K562 (cell line): ENCODE measurements at regions not wholly inside any gene's neighbourhood (a gene's known extent, or its start where the extent isn't known, plus 50 kb on each side); places are given as distances from the start of the nearest gene placed in this dataset.
A peak's percentile ranks its signal among the peaks of the same experiment; 100 is the strongest.

Experiments
- ARID1B ChIP-seq: fragments of 450-650 bp; IDR thresholded peaks from 2 replicates; pipeline ENCODE4 v1.6.1; 2016; ENCODE audit warnings: antibody characterized with exemption, mild to moderate bottlenecking, inconsistent platforms
- DPF2 ChIP-seq: fragments of 450-650 bp; IDR thresholded peaks from 2 replicates; pipeline ENCODE4 v1.6.1; 2016
- FOXK2 ChIP-seq, 2 experiments: fragments of 450-650 bp; IDR thresholded peaks in 1 of 2; conservative IDR thresholded peaks in 1 of 2; 2 replicates each; pipeline ENCODE4 v1.6.1; 2016; ENCODE audit warnings: low read depth in 2 of 2, mild to moderate bottlenecking in 1 of 2
- GATA2 ChIP-seq: sonication (generic); formaldehyde crosslinking; IDR thresholded peaks from 2 replicates; pipeline ENCODE4 v1.4.0; 2020; ENCODE audit warnings: mild to moderate bottlenecking, missing genetic modification reagents
- HDAC1 ChIP-seq, 2 experiments: fragments of 450-650 bp; IDR thresholded peaks; 2 replicates each; pipeline ENCODE4 v1.6.1; 2016 to 2017; ENCODE audit warnings: inconsistent platforms in 1 of 2, mild to moderate bottlenecking in 1 of 2, moderate library complexity in 1 of 2
- JUN ChIP-seq, 2 experiments: sonication (generic) in 1 of 2; formaldehyde crosslinking in 1 of 2; IDR thresholded peaks; 2 replicates each; pipeline versions ENCODE4 v1.6.1 to v1.8.0; 2012 to 2022; ENCODE audit warnings: borderline replicate concordance in 2 of 2, mild to moderate bottlenecking in 2 of 2, improper control_type of control experiment in 1 of 2, low read depth in 1 of 2, low read length in 1 of 2, missing genetic modification reagents in 1 of 2
- KAT7 ChIP-seq: sonication (generic); formaldehyde crosslinking; IDR thresholded peaks from 2 replicates; pipeline ENCODE4 v1.8.0; 2022; ENCODE audit warnings: missing genetic modification reagents, mild to moderate bottlenecking, borderline replicate concordance
- MAFG ChIP-seq: fragments of 450-650 bp; conservative IDR thresholded peaks from 2 replicates; pipeline ENCODE4 v1.6.1; 2016; ENCODE audit warnings: missing genetic modification characterization, missing compliant biosample characterization
- MEIS2 ChIP-seq: fragments of 450-650 bp; IDR thresholded peaks from 2 replicates; pipeline ENCODE4 v1.6.1; 2014; ENCODE audit warnings: mild to moderate bottlenecking; ENCODE audit not compliant: partially characterized antibody
- NUFIP1 ChIP-seq: fragments of 450-650 bp; IDR thresholded peaks from 2 replicates; pipeline ENCODE4 v1.6.1; 2018; ENCODE audit not compliant: partially characterized antibody
- POLR3A ChIP-seq: IDR thresholded peaks from 2 replicates; pipeline ENCODE4 v1.6.1; 2011; ENCODE audit warnings: borderline replicate concordance, mild to moderate bottlenecking, moderate library complexity; ENCODE audit not compliant: insufficient read length, insufficient read depth; ENCODE audit errors: extremely low read depth
- RAD51 ChIP-seq: fragments of 450-650 bp; IDR thresholded peaks from 2 replicates; pipeline ENCODE4 v1.7.1; 2016; ENCODE audit warnings: low read depth, mild to moderate bottlenecking, borderline replicate concordance
- RB1 ChIP-seq: fragments of 450-650 bp; IDR thresholded peaks from 2 replicates; pipeline ENCODE4 v1.6.1; 2017; ENCODE audit warnings: low read depth, mild to moderate bottlenecking
- SAFB ChIP-seq: fragments of 200-400 bp; formaldehyde crosslinking; IDR thresholded peaks from 2 replicates; pipeline ENCODE4 v1.6.1; 2017; ENCODE audit warnings: low read depth, low read length, borderline replicate concordance
- SMARCA4 ChIP-seq: fragments of 450-650 bp; IDR thresholded peaks from 2 replicates; pipeline ENCODE4 v1.6.1; 2016
- SRF ChIP-seq, 2 experiments: fragments of 250-450, 450-650 bp in 1 of 2; sonication (Bioruptor Pico) in 1 of 2; sonication (generic) in 1 of 2; formaldehyde crosslinking; IDR thresholded peaks; 2 replicates each; pipeline versions ENCODE4 v1.5.0 to v1.5.1; 2020 to 2022; ENCODE audit warnings: mild to moderate bottlenecking in 1 of 2, missing genetic modification reagents in 1 of 2
- TBL1XR1 ChIP-seq, 2 experiments: IDR thresholded peaks; 2 replicates each; pipeline ENCODE4 v1.6.1; 2012; ENCODE audit warnings: improper control_type of control experiment in 2 of 2, low read length in 2 of 2, mild to moderate bottlenecking in 1 of 2
- TEAD4 ChIP-seq, 2 experiments: sonication (generic) in 1 of 2; formaldehyde crosslinking in 1 of 2; IDR thresholded peaks; 2 replicates each; pipeline versions ENCODE4 v1.6.1 to v1.8.0; 2012 to 2022; ENCODE audit warnings: borderline replicate concordance in 1 of 2, inconsistent platforms in 1 of 2, low read length in 1 of 2, mild to moderate bottlenecking in 1 of 2, missing genetic modification reagents in 1 of 2
- TFAM ChIP-seq: fragments of 250-450 bp; sonication (Bioruptor Pico); conservative IDR thresholded peaks from 2 replicates; pipeline ENCODE4 v1.5.0; 2021; ENCODE audit warnings: mild to moderate bottlenecking, moderate library complexity
- XRCC5 ChIP-seq: fragments of 200-400 bp; formaldehyde crosslinking; IDR thresholded peaks from 2 replicates; pipeline ENCODE4 v1.6.1; 2017; ENCODE audit warnings: low read depth, mild to moderate bottlenecking, low read length
- ZNF586 ChIP-seq: fragments of 450-650 bp; formaldehyde crosslinking; conservative IDR thresholded peaks from 2 replicates; pipeline ENCODE4 v1.4.0; 2020; ENCODE audit warnings: mild to moderate bottlenecking, moderate library complexity
- TF ChIP-seq, protein P1 (sequence below): fragments of 450-650 bp; IDR thresholded peaks from 2 replicates; pipeline ENCODE4 v1.6.1; 2016; ENCODE audit warnings: missing biosample characterization, missing genetic modification characterization
- TF ChIP-seq, protein P2 (sequence below): sonication (generic); formaldehyde crosslinking; IDR thresholded peaks from 2 replicates; pipeline ENCODE4 v1.8.0; 2022; ENCODE audit warnings: missing genetic modification reagents, mild to moderate bottlenecking, borderline replicate concordance
- TF ChIP-seq, protein P3 (sequence below): IDR thresholded peaks from 2 replicates; pipeline ENCODE4 v1.6.1; 2012; ENCODE audit warnings: low read depth, low read length, improper control_type of control experiment, borderline replicate concordance
- TF ChIP-seq, protein P4 (sequence below): IDR thresholded peaks from 3 replicates; pipeline ENCODE4 v1.6.1; 2011; ENCODE audit warnings: borderline replicate concordance, mild to moderate bottlenecking; ENCODE audit not compliant: insufficient read length, insufficient read depth

DNA sequence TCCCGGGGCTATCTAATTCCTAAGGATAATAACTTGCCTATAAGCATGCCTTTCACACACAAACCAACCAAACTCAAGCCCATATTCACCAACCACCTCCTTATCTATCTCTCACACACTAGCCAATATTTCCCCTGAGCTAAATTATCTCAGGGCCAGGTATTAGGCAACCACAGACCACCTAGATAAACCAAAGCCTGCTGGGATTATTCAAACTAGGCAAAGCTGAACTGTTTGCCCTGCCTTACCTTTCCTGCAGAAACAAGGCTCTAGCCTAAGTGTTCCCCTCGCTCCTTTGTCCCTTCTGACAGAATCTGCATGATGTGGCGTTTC lies 114.7 kb upstream of the EEA1 start (continued):
- TF ChIP-seq FOXK2 (conservative IDR thresholded peaks at IDR 0.05 in 1 of 2, IDR thresholded peaks at IDR 0.05 in 1 of 2; ENCODE audit: low read depth in 2 of 2) (no peak), TBL1XR1 (IDR thresholded peaks at IDR 0.05; ENCODE audit: low read length in 2 of 2) (peak; percentile 31 to 39; a peak in 1 of 4 replicates), SAFB (no peak), NUFIP1 (no peak), POLR3A (no peak), ZNF586 (no peak), TEAD4 (IDR thresholded peaks at IDR 0.05; ENCODE audit: low read length) (peak; percentile 93), TEAD4 (CRISPR knock-in tag; IDR thresholded peaks at IDR 0.05; ENCODE audit: borderline replicate concordance) (no peak), TFAM (CRISPR knock-in tag) (no peak), MEIS2 (peak; percentile 36), ARID1B (peak; percentile 95), SRF (CRISPR knock-in tag; IDR thresholded peaks at IDR 0.05) (no peak), RAD51 (peak; percentile 52; the same call in 1 of the 2 replicates), XRCC5 (no peak), RB1 (no peak), HDAC1 (IDR thresholded peaks at IDR 0.05) (peak in 1 of 2 experiments; percentile 92; a peak in 3 of 4 replicates), GATA2 (CRISPR knock-in tag) (0 out of 2 replicates have a peak, but pooled peaks have one; percentile 23), KAT7 (CRISPR knock-in tag) (no peak), SMARCA4 (peak; percentile 91), JUN (IDR thresholded peaks at IDR 0.05; ENCODE audit: borderline replicate concordance, low read depth, low read length) (no peak), JUN (CRISPR knock-in tag; IDR thresholded peaks at IDR 0.05; ENCODE audit: borderline replicate concordance) (no peak), MAFG (no peak), DPF2 (peak; percentile 92)
- TF ChIP-seq, protein P1, sequence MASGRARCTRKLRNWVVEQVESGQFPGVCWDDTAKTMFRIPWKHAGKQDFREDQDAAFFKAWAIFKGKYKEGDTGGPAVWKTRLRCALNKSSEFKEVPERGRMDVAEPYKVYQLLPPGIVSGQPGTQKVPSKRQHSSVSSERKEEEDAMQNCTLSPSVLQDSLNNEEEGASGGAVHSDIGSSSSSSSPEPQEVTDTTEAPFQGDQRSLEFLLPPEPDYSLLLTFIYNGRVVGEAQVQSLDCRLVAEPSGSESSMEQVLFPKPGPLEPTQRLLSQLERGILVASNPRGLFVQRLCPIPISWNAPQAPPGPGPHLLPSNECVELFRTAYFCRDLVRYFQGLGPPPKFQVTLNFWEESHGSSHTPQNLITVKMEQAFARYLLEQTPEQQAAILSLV (tag) = 0 out of 2 replicates have a peak, but pooled peaks have one; percentile 11
- TF ChIP-seq, protein P2, sequence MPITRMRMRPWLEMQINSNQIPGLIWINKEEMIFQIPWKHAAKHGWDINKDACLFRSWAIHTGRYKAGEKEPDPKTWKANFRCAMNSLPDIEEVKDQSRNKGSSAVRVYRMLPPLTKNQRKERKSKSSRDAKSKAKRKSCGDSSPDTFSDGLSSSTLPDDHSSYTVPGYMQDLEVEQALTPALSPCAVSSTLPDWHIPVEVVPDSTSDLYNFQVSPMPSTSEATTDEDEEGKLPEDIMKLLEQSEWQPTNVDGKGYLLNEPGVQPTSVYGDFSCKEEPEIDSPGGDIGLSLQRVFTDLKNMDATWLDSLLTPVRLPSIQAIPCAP = no peak
- TF ChIP-seq, protein P3, sequence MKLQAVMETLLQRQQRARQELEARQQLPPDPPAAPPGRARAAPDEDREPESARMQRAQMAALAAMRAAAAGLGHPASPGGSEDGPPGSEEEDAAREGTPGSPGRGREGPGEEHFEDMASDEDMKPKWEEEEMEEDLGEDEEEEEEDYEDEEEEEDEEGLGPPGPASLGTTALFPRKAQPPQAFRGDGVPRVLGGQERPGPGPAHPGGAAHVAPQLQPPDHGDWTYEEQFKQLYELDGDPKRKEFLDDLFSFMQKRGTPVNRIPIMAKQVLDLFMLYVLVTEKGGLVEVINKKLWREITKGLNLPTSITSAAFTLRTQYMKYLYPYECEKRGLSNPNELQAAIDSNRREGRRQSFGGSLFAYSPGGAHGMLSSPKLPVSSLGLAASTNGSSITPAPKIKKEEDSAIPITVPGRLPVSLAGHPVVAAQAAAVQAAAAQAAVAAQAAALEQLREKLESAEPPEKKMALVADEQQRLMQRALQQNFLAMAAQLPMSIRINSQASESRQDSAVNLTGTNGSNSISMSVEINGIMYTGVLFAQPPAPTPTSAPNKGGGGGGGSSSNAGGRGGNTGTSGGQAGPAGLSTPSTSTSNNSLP = peak; percentile 45; the same call in 1 of the 2 replicates
- TF ChIP-seq, protein P4, sequence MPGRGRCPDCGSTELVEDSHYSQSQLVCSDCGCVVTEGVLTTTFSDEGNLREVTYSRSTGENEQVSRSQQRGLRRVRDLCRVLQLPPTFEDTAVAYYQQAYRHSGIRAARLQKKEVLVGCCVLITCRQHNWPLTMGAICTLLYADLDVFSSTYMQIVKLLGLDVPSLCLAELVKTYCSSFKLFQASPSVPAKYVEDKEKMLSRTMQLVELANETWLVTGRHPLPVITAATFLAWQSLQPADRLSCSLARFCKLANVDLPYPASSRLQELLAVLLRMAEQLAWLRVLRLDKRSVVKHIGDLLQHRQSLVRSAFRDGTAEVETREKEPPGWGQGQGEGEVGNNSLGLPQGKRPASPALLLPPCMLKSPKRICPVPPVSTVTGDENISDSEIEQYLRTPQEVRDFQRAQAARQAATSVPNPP = no peak
